Suprapubic skin (tissue), 4 donors: ENCODE measurements at regions not wholly inside any gene's neighbourhood (a gene's known extent, or its start where the extent isn't known, plus 50 kb on each side); places are given as distances from the start of the nearest gene placed in this dataset.

ENCODE experiments used
- DNase-seq, 2 donors: peaks; one replicate each; pipeline ENCODE4 v3.0.0-alpha.2; 2019; ENCODE audit warnings: low spot score in 2 of 2
- H3K27ac ChIP-seq: fragments of 200-600 bp; sonication (generic); one replicate; pipeline ENCODE4 v1.5.1; 2019
- H3K27me3 ChIP-seq: fragments of 200-600 bp; sonication (generic); one replicate; pipeline ENCODE4 v1.5.1; 2019
- H3K36me3 ChIP-seq: fragments of 200-600 bp; sonication (generic); one replicate; pipeline ENCODE4 v1.5.1; 2019
- H3K4me1 ChIP-seq: fragments of 200-600 bp; sonication (generic); one replicate; pipeline ENCODE4 v1.5.1; 2019
- H3K4me3 ChIP-seq: fragments of 200-600 bp; sonication (generic); one replicate; pipeline ENCODE4 v1.5.1; 2019; ENCODE audit warnings: mild to moderate bottlenecking
- H3K9me3 ChIP-seq: fragments of 200-600 bp; sonication (generic); one replicate; pipeline ENCODE4 v1.5.1; 2019
- EP300 ChIP-seq: sonication (generic); formaldehyde crosslinking; IDR thresholded peaks from one replicate; pipeline ENCODE4 v1.6.1; 2017; ENCODE audit warnings: antibody characterized with exemption
- POLR2A ChIP-seq, 2 donors: fragments of 450-650 bp; IDR thresholded peaks; one replicate each; pipeline ENCODE4 v1.6.1; 2017; ENCODE audit warnings: antibody characterized with exemption in 2 of 2, mild to moderate bottlenecking in 2 of 2, moderate library complexity in 2 of 2
- POLR2AphosphoS5 ChIP-seq, 3 donors: sonication (generic); formaldehyde crosslinking; IDR thresholded peaks; one replicate each; pipeline ENCODE4 v1.6.1; 2017; ENCODE audit warnings: antibody characterized with exemption in 3 of 3
- WGBS: methylation state at CpG from one replicate; pipeline ENCODE4 v1.1.5; 2018; 5-methylcytosine and 5-hydroxymethylcytosine counted together
- TF ChIP-seq, protein P1 (sequence below), 2 donors: fragments of 200-600 bp in 1 of 2; fragments of 450-650 bp in 1 of 2; sonication (generic) in 1 of 2; IDR thresholded peaks; one replicate each; pipeline ENCODE4 v1.5.1; 2016 to 2019; ENCODE audit warnings: antibody characterized with exemption in 2 of 2, mild to moderate bottlenecking in 1 of 2, moderate library complexity in 1 of 2

DNA sequence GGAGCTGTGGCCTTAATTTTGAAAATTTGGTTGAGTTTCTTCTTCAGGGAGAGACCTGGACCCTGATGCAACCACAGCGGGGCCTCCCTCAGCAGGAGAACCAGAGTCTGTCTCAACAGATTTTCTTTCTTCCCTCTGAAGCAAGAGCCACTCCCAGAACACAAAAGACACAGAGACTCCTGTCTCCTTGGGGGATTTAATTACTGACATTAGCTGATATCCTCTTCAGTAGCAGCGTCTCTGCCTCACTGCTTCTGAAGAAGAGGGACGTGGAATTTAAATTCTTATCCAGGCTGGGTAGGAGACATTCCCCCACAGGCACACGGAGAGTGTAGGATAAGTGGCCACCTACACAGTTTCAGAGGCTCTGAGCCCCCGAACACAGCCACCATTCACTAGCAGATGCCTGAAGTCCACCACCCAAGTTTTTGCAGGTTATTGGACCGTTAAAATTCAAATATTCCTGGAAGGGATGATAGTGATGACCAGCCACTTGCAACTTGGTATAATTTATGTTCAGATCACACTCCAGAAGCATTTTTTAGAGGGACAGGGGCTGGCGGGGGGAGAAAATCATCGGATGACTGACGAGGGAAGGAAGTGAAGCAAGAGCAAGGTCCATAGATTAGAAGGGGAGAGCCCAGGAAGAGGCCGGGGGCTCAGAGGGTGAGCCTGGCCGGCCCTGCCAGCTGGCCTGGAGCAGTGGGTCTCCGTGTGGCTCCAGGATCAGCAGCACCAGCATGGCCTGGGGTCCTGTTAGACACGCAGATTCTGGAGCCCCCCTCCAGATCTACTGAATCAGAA is 109.7 kb downstream of the BDH1 start:
- no peaks in the 10 kb centered on the region for H3K4me1 ChIP-seq
- no peaks in the 10 kb centered on the region for H3K27me3 ChIP-seq
- no peak overlapping the region for H3K4me3 ChIP-seq
- TF ChIP-seq, protein P1, sequence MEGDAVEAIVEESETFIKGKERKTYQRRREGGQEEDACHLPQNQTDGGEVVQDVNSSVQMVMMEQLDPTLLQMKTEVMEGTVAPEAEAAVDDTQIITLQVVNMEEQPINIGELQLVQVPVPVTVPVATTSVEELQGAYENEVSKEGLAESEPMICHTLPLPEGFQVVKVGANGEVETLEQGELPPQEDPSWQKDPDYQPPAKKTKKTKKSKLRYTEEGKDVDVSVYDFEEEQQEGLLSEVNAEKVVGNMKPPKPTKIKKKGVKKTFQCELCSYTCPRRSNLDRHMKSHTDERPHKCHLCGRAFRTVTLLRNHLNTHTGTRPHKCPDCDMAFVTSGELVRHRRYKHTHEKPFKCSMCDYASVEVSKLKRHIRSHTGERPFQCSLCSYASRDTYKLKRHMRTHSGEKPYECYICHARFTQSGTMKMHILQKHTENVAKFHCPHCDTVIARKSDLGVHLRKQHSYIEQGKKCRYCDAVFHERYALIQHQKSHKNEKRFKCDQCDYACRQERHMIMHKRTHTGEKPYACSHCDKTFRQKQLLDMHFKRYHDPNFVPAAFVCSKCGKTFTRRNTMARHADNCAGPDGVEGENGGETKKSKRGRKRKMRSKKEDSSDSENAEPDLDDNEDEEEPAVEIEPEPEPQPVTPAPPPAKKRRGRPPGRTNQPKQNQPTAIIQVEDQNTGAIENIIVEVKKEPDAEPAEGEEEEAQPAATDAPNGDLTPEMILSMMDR (IDR thresholded peaks at IDR 0.05) = no peak
- TF ChIP-seq EP300 = no peak
- no peak for TF ChIP-seq POLR2AphosphoS5 (IDR thresholded peaks at IDR 0.05)
- TF ChIP-seq POLR2A (IDR thresholded peaks at IDR 0.05) = no peak
- no peak overlapping the region for H3K27ac ChIP-seq
- no peak for DNase-seq
- H3K36me3 ChIP-seq = no peaks in the 10 kb centered on the region
- no peaks in the 10 kb centered on the region for H3K9me3 ChIP-seq
- 84% methylated on average over 12 of the region's 13 CpGs for WGBS

DNA sequence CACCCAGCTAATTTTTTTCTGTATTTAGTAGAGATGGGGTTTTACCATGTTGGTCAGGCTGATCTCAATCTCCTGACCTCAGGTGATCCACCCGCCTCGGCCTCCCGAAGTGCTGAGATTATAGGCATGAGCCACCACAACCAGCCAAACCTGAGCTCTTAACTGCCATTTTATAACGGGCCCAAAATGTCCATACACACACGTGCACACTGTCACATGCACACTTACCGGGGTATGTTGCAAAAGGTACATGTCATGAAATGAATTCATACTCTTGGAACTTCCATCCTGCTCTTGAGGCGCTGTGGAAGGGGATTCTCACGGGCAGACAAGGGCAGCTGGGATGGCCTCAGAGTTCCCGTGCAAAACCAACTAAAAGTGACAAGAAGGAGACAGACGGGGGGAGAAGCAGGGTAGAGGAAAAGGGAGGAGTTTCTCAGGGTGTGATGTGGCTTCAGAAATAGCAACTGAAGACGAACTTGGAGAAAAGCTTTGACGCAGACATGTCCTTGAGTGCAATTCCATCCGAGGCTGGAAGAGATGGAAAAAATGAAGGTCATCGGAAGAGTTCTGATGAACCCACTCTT is 110.9 kb downstream of the BDH1 start:
- TF ChIP-seq POLR2A (IDR thresholded peaks at IDR 0.05) (no peak), POLR2AphosphoS5 (IDR thresholded peaks at IDR 0.05) (no peak), EP300 (no peak)
- TF ChIP-seq, protein P1 (IDR thresholded peaks at IDR 0.05) = no peak
- H3K4me3 ChIP-seq = no peak overlapping the region
- WGBS = 84% methylated on average over 14 of the region's 14 CpGs
- H3K27me3 ChIP-seq = peaks cover under 1% of the 10 kb centered on the region
- no peaks in the 10 kb centered on the region for H3K9me3 ChIP-seq
- H3K4me1 ChIP-seq = no peaks in the 10 kb centered on the region
- DNase-seq = no peak
- H3K27ac ChIP-seq = no peak overlapping the region
- H3K36me3 ChIP-seq = no peaks in the 10 kb centered on the region

DNA sequence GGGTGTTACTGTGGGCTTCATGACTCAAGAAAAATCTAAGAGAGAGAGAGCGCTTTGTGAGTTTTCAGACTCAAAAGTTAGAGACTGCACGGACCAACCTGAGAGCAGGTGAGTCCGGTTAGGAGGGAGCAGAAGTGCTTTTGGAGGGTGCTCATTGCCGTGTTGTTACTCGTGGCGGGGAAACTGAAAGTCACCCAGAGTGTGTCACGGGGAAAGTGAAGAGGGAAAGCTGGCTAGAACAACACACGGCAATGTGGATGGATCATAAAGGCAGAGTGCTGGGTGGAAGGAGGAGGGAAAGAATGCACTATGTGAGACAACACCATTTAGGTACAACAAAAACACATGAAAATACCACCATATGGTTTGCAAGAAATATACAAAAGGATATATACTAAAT is 112.3 kb downstream of the BDH1 start:
- no peak overlapping the region for H3K27ac ChIP-seq
- peaks cover 11% of the 10 kb centered on the region for H3K27me3 ChIP-seq
- TF ChIP-seq POLR2AphosphoS5 (IDR thresholded peaks at IDR 0.05) = no peak
- no peak for TF ChIP-seq POLR2A (IDR thresholded peaks at IDR 0.05)
- TF ChIP-seq, protein P1 (IDR thresholded peaks at IDR 0.05) = no peak
- TF ChIP-seq EP300 = no peak
- H3K9me3 ChIP-seq = no peaks in the 10 kb centered on the region
- no peak overlapping the region for H3K4me3 ChIP-seq
- WGBS = 95% methylated on average over 8 of the region's 8 CpGs
- no peak for DNase-seq
- H3K36me3 ChIP-seq = no peaks in the 10 kb centered on the region
- H3K4me1 ChIP-seq = no peaks in the 10 kb centered on the region

DNA sequence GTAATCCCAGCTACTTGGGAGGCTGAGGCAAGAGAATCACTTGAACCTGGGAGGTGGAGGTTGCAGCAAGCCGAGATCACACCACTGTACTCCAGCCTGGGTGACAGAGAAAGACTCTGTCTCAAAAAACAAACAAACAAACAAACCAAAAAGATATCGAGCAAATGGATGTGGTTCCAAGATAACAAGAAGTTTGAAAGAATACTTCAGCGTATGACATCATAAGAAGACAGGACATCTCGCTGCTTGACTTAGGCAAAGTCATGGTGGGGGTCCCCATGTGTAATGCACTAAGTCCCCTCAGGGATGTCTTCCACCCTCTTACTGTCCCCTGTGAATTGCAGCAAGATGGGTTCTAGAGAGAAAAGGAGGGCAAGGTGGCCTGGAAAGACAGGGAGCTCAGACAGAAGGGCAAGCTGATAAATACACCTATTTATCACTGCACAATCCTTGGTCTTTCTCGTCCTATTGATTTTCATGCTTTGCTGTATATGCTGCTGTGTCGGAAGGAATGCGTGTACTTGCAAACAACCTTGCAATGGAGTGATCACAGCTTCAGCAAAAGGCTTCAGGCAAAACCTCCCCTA is 115.0 kb downstream of the BDH1 start:
- no peak overlapping the region for H3K4me3 ChIP-seq
- H3K27me3 ChIP-seq = peaks cover 12% of the 10 kb centered on the region
- H3K9me3 ChIP-seq = no peaks in the 10 kb centered on the region
- 95% methylated on average over 7 of the region's 7 CpGs for WGBS
- no peak for DNase-seq
- TF ChIP-seq POLR2A (IDR thresholded peaks at IDR 0.05) (no peak), EP300 (no peak), POLR2AphosphoS5 (IDR thresholded peaks at IDR 0.05) (no peak)
- TF ChIP-seq, protein P1 (IDR thresholded peaks at IDR 0.05) = no peak
- no peaks in the 10 kb centered on the region for H3K36me3 ChIP-seq
- no peak overlapping the region for H3K27ac ChIP-seq
- H3K4me1 ChIP-seq = no peaks in the 10 kb centered on the region

DNA sequence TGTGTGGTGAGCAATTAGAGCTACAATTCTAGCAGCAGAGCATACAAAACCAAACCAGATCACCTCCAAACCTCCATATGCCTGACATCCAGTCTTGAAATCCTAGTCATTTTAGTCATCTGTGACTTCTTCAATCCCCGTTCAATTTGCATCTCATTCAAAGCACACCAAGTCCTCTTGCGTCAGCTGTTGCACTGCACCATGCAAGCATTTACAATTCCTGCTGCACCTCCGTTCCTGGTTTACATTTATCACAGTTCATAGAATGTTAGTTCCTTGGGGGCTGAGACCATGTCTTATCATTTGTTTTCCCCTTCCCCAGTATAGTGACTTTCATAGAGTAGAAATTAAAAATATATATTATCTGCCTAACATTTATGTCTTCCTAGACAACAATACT is 116.9 kb downstream of the BDH1 start:
- H3K36me3 ChIP-seq = no peaks in the 10 kb centered on the region
- H3K4me1 ChIP-seq = no peaks in the 10 kb centered on the region
- peaks cover 12% of the 10 kb centered on the region for H3K27me3 ChIP-seq
- TF ChIP-seq POLR2AphosphoS5 (IDR thresholded peaks at IDR 0.05) (no peak), POLR2A (IDR thresholded peaks at IDR 0.05) (no peak), EP300 (no peak)
- TF ChIP-seq, protein P1 (IDR thresholded peaks at IDR 0.05) = no peak
- no peak overlapping the region for H3K27ac ChIP-seq
- WGBS = 92% methylated on average over 3 of the region's 3 CpGs
- no peak for DNase-seq
- no peaks in the 10 kb centered on the region for H3K9me3 ChIP-seq
- no peak overlapping the region for H3K4me3 ChIP-seq
